HEK293T (cell line): ENCODE measurements at regions not wholly inside any gene's neighbourhood (a gene's known extent, or its start where the extent isn't known, plus 50 kb on each side); places are given as distances from the start of the nearest gene placed in this dataset.

Experiments used
- ARNT ChIP-seq: fragments of 450-650 bp; IDR thresholded peaks from 2 replicates; pipeline ENCODE4 v1.6.1; 2017; ENCODE audit warnings: mild to moderate bottlenecking
- BHLHE40 ChIP-seq: fragments of 450-650 bp; IDR thresholded peaks from 2 replicates; pipeline ENCODE4 v1.6.1; 2016; ENCODE audit warnings: mild to moderate bottlenecking, moderate library complexity, borderline replicate concordance
- CTBP1 ChIP-seq: fragments of 450-650 bp; IDR thresholded peaks from 2 replicates; pipeline ENCODE4 v1.6.1; 2016; ENCODE audit warnings: borderline replicate concordance
- ELF4 ChIP-seq: fragments of 450-650 bp; IDR thresholded peaks from 2 replicates; pipeline ENCODE4 v1.6.1; 2017; ENCODE audit warnings: antibody characterized with exemption
- FOXK2 ChIP-seq: fragments of 450-650 bp; IDR thresholded peaks from 2 replicates; pipeline ENCODE4 v1.6.1; 2016; ENCODE audit warnings: mild to moderate bottlenecking
- SP1 ChIP-seq: fragments of 450-650 bp; IDR thresholded peaks from 2 replicates; pipeline ENCODE4 v1.6.1; 2017
- ZNF384 ChIP-seq: fragments of 450-650 bp; IDR thresholded peaks from 2 replicates; pipeline ENCODE4 v1.6.1; 2016
- TF ChIP-seq, protein P1 (sequence below): fragments of 450-650 bp; IDR thresholded peaks from 2 replicates; pipeline ENCODE4 v1.6.1; 2016

DNA sequence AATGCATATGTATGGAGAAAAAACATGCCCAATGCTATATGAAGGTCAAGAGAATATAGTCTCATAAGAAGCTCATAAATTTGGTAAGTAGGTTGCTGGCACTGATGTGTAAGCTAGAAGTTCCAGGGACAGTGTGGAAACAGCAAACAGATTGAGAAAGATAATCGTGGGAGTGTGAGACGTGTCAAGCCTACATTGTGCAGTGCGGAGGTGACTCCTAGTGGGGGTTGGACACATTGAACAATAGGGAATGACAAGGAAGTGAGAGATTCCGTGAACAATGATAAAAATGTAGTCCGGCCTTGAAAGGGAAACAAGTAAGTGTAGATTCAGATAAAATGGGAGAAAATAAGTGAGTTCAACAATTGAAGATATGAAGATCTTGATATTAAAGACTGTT lies 788.4 kb upstream of the PRMT6 start:
- TF ChIP-seq FOXK2 (no peak), ZNF384 (no peak), CTBP1 (no peak), ELF4 (no peak), ARNT (no peak), SP1 (no peak), BHLHE40 (no peak)
- TF ChIP-seq, protein P1, sequence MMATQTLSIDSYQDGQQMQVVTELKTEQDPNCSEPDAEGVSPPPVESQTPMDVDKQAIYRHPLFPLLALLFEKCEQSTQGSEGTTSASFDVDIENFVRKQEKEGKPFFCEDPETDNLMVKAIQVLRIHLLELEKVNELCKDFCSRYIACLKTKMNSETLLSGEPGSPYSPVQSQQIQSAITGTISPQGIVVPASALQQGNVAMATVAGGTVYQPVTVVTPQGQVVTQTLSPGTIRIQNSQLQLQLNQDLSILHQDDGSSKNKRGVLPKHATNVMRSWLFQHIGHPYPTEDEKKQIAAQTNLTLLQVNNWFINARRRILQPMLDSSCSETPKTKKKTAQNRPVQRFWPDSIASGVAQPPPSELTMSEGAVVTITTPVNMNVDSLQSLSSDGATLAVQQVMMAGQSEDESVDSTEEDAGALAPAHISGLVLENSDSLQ, result no peak
